GM13976 (cell line): ENCODE measurements at regions not wholly inside any gene's neighbourhood (a gene's known extent, or its start where the extent isn't known, plus 50 kb on each side); places are given as distances from the start of the nearest gene placed in this dataset.
A peak's percentile ranks its signal among the peaks of the same experiment; 100 is the strongest.

Source experiments
- DNase-seq: peaks from one replicate; pipeline ENCODE4 v3.0.0; 2012; ENCODE audit warnings: low spot score
- in situ Hi-C: fragments of 300-500 bp; cut with MboI; formaldehyde crosslinking; loops from one replicate; pipeline ENCODE4 v1.12.0; 2022; ENCODE audit warnings: low sequenced_read_pairs, mixed read lengths, inconsistent platforms; ENCODE audit not compliant: unreplicated experiment
- TF ChIP-seq, protein P1 (sequence below): IDR thresholded peaks from 2 replicates; pipeline ENCODE4 v1.5.1; 2012; ENCODE audit warnings: borderline replicate concordance, mild to moderate bottlenecking; ENCODE audit not compliant: insufficient read depth; ENCODE audit errors: extremely low read depth, missing control alignments, control extremely low read depth

DNA sequence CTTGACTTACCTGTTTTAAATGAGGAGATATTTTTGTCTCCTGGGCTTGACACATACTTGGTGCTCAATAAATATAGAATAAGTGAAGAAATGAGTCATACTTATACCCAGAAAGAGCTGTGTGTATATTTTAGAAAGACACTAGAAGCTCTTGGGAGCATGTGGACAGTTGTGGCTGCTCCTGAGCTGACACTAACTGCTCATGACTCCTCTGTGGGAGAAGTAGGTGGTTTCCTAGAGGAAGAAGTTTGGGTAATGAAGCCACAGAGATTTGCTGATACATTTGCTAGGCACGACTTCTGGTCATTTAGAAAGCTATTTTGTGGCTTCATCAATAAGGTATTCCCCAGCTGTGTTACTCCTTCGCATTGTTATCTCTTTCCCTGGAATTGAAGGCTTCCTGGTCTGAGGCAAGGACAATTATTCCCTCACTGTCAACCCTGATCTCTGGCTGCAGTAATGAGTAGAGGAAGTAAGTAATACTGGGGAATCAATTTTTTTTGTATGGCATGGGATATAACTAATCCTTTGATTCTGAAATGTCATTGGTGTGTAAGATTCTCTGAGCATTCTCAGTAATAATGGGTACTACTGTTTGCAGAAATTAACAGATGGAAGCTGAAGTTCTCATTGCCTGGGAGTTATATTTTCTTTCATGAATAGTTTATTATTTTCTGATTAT is 79.6 kb upstream of the DCBLD2 start:
- peak; percentile 39 for DNase-seq
- in situ Hi-C loops: loop anchor here (25.0 kb wide), 1 partner anchor 369 kb away; no protein-coding TSS in a partner anchor
- TF ChIP-seq, protein P1, sequence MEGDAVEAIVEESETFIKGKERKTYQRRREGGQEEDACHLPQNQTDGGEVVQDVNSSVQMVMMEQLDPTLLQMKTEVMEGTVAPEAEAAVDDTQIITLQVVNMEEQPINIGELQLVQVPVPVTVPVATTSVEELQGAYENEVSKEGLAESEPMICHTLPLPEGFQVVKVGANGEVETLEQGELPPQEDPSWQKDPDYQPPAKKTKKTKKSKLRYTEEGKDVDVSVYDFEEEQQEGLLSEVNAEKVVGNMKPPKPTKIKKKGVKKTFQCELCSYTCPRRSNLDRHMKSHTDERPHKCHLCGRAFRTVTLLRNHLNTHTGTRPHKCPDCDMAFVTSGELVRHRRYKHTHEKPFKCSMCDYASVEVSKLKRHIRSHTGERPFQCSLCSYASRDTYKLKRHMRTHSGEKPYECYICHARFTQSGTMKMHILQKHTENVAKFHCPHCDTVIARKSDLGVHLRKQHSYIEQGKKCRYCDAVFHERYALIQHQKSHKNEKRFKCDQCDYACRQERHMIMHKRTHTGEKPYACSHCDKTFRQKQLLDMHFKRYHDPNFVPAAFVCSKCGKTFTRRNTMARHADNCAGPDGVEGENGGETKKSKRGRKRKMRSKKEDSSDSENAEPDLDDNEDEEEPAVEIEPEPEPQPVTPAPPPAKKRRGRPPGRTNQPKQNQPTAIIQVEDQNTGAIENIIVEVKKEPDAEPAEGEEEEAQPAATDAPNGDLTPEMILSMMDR: no peak

DNA sequence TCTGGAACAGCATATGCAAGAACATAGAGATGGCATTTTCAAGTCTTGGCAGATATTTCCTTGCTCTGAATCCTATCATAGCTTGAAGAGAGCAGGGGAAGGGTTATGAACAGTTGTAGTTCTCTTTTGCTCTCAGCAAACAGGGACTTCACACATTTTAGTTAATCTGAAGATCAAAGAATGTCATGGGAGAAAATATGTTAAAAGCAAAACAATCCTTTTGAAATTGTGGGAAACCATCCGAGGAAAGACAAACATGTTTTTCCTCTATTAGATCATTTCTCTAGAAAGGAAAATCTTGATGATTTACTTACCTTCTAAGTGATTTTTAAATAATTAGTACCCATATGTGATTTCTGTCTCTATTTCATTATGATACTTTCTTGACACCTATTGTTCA is 77.8 kb upstream of the DCBLD2 start:
- TF ChIP-seq, protein P1: no peak
- no peak for DNase-seq
- in situ Hi-C loops: loop anchor here (25.0 kb wide), 1 partner anchor 367 kb away; no protein-coding TSS in a partner anchor

DNA sequence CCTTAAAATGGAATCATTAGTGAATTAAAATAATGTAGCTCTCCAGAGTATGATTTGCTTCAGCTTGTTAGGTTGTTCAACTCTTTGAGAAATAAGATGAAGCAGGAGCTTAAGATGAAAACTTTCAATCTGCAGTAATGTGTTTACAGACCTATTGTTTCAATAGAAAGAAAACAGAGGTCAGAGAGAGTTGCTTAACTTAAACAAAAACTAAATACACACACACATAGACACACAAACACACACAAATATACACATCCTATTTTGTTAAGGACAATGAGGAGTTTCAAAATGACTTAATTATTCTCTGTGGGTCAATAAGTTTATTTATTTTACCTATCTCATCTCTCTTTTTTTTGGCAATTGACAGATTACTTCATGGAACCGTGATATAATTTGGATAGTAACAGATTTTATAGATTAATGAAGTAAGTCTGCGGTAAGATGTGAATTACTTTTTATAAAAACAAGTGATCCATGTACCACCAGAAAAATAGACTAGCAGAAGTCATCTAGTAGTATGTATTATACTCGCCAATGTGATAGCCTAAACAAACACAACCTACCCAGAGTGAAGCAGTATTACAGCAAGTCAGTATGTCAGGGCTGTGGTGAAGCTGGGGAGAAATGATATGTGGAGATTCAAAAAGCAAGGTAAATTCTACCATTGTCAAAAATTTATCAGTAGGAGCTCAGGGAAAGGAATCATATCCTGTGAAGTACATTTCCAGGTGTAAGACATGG is 76.7 kb upstream of the DCBLD2 start:
- in situ Hi-C loops: loop anchor here (25.0 kb wide), 1 partner anchor 366 kb away; no protein-coding TSS in a partner anchor
- DNase-seq: no peak
- TF ChIP-seq, protein P1: no peak

DNA sequence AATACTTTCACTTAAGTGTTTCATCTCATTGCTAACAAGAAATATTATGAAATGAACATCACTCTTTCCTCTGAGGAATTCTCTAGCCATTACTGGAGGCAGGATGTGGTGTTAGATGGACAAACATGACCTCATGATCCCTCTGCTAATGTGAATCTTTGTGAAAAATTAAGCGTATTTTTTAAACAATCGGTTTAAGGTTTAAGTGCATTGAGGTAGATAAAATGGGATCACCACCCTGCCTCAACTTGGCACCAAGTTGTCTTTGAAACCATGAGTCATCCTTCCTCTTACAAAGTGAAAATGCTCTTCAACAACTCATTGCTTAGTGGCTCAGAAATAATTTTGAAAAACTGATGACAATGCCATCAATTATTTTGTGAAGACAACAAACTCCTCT is 76.0 kb upstream of the DCBLD2 start:
- TF ChIP-seq, protein P1: no peak
- peak; percentile 37 for DNase-seq
- in situ Hi-C loops: loop anchor here (25.0 kb wide), 1 partner anchor 365 kb away; no protein-coding TSS in a partner anchor

DNA sequence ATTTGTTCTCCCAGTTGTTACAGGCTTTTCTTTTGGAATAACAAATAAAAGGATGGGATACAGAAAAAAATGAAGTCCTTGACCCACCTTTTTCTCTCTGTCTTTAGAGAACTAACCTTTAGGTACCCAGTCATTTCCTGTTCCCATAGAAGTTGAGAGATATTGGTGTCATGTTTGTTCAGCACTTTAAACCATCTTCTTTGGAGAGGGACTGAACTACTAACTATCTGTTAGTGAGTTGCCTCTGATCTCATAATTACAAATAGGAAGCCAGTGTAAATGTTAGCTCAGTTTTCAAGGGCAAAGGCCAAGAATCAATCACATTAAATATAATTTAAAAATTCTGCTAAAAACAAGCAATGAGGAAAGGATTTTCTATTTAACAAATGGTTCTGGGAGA is 72.9 kb upstream of the DCBLD2 start:
- TF ChIP-seq, protein P1: no peak
- in situ Hi-C loops: no loop called here
- DNase-seq: no peak

DNA sequence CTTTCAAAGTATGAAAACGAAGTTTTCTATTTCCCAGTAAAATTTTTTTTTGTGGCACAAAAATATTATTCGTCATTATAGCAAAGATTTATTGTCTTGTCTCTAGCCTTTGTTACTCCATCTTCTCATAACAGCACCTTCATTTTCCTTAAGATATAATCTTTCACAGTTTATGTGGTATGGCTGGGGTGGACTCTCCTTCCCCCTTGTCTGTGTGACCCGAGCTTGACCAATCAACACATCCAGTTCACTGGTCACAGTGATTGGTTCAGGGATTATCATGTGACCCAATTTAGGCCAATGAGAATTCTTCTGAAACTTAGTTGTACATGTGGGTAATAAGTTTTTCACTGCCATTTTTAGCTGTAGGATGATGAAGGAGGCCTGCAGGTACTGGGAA is 71.2 kb upstream of the DCBLD2 start:
- in situ Hi-C loops: no loop called here
- TF ChIP-seq, protein P1: no peak
- no peak for DNase-seq
